ENCODE measurements at regions not wholly inside any gene's neighbourhood (a gene's known extent, or its start where the extent isn't known, plus 50 kb on each side); places are given as distances from the start of the nearest gene placed in this dataset.

DNA sequence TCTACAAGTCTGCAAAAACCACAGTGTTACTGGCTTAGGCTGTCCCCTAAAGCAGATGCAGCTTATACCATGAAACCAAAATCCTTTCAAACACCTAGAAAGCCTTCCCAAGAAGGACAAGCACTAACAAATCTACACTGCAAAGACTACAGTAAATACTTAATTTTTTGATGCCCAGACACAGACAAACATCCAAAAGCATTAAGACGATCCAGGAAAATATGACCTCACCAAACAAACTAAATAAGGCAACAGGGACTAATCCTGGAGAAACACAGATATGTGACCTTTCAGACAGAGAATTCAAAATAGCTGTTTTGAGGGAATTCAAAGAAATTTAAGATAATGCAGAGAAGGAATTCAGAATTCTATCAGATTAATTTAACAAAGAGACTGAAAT is 423.5 kb downstream of the COL12A1 start:
- TF ChIP-seq, protein P1, sequence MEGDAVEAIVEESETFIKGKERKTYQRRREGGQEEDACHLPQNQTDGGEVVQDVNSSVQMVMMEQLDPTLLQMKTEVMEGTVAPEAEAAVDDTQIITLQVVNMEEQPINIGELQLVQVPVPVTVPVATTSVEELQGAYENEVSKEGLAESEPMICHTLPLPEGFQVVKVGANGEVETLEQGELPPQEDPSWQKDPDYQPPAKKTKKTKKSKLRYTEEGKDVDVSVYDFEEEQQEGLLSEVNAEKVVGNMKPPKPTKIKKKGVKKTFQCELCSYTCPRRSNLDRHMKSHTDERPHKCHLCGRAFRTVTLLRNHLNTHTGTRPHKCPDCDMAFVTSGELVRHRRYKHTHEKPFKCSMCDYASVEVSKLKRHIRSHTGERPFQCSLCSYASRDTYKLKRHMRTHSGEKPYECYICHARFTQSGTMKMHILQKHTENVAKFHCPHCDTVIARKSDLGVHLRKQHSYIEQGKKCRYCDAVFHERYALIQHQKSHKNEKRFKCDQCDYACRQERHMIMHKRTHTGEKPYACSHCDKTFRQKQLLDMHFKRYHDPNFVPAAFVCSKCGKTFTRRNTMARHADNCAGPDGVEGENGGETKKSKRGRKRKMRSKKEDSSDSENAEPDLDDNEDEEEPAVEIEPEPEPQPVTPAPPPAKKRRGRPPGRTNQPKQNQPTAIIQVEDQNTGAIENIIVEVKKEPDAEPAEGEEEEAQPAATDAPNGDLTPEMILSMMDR (IDR thresholded peaks at IDR 0.05; ENCODE audit: control extremely low read depth, extremely low read depth, low read depth, missing control alignments): no peak
- ChIA-PET POLR2A (no interaction called here), CTCF (no interaction called here)
- DNase-seq (ENCODE audit: extremely low spot score): no peak

DNA sequence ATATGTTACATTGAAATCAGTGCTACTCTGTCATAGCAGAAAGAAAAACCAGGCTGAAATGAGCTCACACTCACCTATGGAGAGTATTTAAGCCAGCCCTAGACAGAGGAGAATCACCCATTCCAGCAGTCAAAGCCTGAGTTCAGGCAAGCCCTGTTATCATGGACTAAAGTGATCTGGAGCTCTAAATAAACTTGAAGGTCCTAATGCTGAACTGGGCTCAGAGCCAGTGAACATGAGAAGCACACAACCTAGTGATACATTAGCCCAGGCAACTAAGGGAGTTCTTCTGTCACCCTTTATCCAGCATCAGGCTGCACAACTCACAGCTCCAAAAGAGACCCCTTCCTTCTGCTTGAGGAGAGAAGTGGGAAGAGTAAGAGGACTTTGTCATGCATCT is 425.0 kb downstream of the COL12A1 start:
- ChIA-PET CTCF (no interaction called here), POLR2A (no interaction called here)
- no peak for DNase-seq (ENCODE audit: extremely low spot score)
- TF ChIP-seq, protein P1 (IDR thresholded peaks at IDR 0.05; ENCODE audit: control extremely low read depth, extremely low read depth, low read depth, missing control alignments): no peak

DNA sequence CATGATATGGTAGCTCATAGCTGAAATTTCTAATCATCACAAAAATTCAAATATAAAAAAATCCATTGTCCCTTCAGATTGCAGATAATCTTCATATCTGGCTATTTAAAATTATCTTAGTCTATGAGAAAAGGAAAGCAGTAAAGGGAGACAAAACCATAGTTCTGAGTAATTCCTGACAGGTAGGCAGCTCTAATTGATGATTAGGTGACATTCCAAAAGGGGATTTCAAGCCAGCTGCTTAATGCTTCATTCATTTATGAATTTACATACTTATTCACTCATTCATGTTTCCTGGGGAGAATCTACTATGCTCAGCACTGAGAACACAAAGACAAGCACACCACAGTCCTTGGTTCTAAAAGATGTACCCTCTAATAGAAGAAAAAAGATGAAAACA is 437.1 kb downstream of the COL12A1 start:
- no peak for DNase-seq (ENCODE audit: extremely low spot score)
- TF ChIP-seq, protein P1 (IDR thresholded peaks at IDR 0.05; ENCODE audit: control extremely low read depth, extremely low read depth, low read depth, missing control alignments): no peak
- ChIA-PET CTCF (interaction anchor here (1.2 to 1.5 kb wide), 3 partner anchors 10 to 398 kb away, joined by 3 read pairs; no protein-coding TSS in a partner anchor), POLR2A (no interaction called here)

DNA sequence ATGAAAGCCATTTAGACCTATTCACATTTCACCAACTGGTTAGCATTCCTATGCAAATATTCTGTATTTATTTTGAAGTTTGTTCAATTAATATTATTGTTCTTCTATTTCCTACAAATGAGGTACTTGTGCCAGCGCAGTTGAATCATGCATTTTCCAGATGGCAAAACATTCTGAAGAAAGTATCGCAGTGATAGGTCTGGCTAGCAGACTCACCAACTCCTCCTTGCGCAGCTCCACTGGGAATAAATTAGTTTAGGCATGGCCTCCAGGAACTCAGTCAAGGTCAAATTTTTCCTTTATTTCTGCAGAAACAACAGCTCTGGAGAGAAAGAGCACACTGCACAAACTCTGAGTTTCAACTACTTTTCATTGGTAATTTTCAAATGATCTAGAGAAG is 437.7 kb downstream of the COL12A1 start:
- DNase-seq (ENCODE audit: extremely low spot score): no peak
- ChIA-PET CTCF (interaction anchor here (1.2 to 1.5 kb wide), 3 partner anchors 9 to 398 kb away, joined by 3 read pairs; no protein-coding TSS in a partner anchor), POLR2A (no interaction called here)
- TF ChIP-seq, protein P1 (IDR thresholded peaks at IDR 0.05; ENCODE audit: control extremely low read depth, extremely low read depth, low read depth, missing control alignments): no peak

DNA sequence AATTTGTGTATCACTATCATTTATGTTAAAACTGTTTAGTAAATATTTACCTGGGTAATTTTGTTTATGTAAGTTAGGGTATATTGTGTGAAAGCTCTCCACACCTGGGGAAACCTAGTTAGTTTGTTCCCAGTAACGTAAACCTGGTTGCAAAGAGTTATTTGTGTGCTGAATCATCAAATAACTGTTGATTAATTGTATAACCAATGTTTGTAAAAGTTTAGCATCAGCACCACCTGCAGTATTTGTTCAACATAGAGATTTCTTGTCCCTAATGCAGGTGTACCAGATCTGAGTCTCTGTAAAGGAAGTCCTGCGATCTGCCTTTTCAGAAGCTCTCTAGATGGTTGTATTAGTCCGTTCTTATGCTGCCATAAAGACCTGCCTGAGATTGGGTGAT is 440.4 kb downstream of the COL12A1 start:
- no peak for DNase-seq (ENCODE audit: extremely low spot score)
- POLR2A ChIA-PET: no interaction called here
- TF ChIP-seq, protein P1 (IDR thresholded peaks at IDR 0.05; ENCODE audit: control extremely low read depth, extremely low read depth, low read depth, missing control alignments): no peak
- CTCF ChIA-PET: no interaction called here

DNA sequence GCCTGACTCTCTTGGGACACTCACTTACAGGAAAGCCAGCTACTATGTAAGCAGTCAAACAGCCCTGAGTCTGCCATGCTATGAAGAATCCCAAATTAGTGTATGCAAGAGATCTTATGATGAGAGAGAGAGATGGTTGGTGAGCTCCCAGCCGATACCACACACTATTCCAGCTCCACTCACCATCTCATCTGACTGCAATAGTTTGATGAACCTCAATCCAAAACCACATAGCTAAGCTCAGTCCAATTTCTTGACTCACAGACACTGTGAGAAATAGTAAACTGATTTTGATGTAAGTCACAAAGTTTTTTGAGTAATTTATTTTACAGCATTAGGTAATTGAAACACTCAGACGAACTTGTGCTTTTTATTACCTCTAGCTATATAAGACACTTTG is 441.4 kb downstream of the COL12A1 start:
- ChIA-PET POLR2A (no interaction called here), CTCF (interaction anchor here (1.4 kb wide), 1 partner anchor 9 kb away, joined by 3 read pairs; no protein-coding TSS in a partner anchor)
- TF ChIP-seq, protein P1 (IDR thresholded peaks at IDR 0.05; ENCODE audit: control extremely low read depth, extremely low read depth, low read depth, missing control alignments): no peak
- DNase-seq (ENCODE audit: extremely low spot score): no peak

DNA sequence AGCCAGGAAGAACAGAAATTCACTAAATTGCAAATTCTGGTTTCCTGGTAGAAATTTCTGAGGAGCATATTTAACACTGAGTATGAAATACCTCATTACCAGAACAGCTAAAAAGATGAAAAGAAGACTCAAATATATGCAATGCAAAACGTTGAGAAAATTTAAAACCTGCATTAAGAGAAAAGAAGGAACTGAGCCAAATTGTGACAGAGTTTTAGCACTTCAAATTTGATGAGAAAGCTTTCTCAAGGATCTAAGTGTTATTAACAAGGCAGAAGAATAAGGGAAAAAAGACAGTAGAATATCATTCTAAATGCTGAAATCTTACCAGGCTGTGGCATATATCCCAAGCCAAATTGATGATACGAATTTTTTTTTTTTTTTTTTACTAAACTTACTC is 443.0 kb downstream of the COL12A1 start:
- ChIA-PET POLR2A (no interaction called here), CTCF (no interaction called here)
- TF ChIP-seq, protein P1 (IDR thresholded peaks at IDR 0.05; ENCODE audit: control extremely low read depth, extremely low read depth, low read depth, missing control alignments): no peak

More for the DNA sequence above, 443.0 kb downstream of the COL12A1 start:
- no peak for DNase-seq (ENCODE audit: extremely low spot score)

Measured in GM10248 (cell line).